ENCODE measurements at regions not wholly inside any gene's neighbourhood (a gene's known extent, or its start where the extent isn't known, plus 50 kb on each side); places are given as distances from the start of the nearest gene placed in this dataset.

DNA sequence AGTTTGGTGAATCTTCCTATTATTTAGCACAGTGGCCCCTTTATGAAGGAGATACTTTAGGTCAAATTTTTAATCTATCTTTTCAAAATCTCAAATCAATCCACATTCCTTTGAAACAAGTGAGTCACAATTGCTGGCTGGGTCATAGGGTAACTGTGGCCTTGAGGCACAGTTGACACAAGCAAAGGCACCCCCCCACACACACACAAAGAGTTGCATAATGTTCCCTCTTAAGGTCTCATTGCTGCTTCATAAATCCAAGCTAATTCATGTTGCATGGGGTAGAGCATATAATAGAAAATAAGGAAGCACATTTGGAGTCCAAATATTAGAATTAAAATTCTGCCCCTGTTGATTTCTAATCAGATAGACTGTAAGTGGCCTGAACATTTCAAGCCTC, 171.5 kb downstream of the DLEU7 start:
- no peak for DNase-seq

DNA sequence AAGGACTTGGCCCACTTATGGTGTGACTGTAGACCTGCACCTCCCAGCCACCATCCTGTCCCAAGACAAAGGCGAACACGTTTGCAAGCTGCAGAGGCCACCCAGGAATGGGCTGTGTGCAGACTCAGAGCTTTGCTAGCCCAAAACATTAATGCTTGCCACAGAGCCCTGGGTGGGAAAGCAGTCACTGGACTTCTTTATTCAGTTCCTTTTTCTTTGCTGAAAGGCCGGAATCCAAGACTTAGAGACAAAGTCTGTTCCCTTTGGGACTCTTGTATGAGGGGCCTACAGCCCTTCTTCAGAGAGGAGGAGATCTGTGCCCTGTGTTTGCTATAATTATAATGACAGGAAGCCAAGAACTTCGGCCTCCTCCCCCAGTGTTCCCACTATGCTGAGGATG, 167.8 kb downstream of the DLEU7 start:
- DNase-seq = no peak

DNA sequence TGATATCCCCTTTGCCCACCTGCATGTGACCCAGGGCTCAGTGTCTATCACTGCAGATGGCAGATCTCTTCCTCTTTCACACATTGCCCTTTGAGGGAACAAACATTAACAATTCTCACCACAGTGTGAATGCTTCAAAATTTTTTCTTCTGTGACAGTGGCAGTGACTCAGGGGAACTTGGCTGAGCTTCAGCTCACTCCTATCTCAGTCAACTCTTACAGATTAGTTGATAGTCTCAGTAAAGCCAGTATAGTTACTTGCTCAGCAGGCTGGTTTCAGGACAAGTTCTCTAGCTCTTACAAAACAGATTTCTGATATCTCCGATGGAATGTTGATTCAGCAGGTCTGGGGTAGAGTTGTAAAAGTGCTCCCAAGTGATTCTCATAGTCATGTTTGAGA, 166.9 kb downstream of the DLEU7 start:
- DNase-seq = no peak

DNA sequence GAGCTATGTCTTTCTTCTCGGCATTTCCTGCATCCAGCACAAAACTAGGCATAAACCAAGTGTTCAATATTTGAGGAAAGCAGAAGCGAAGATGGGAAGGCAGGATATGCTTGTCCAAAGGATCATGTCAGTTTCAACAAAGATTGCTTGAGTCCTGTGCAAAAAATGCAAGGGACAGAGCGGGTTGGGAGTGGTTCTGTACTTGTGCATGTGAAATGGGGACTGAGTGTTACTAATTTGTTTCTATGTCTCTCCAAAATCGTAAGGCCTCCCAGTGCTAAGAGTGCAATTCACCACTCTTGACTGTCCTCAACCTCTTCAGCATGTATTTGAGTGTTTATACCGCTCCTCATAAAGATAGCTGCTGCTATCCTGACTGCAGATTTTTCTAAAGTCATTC, 166.2 kb downstream of the DLEU7 start:
- no peak for DNase-seq

DNA sequence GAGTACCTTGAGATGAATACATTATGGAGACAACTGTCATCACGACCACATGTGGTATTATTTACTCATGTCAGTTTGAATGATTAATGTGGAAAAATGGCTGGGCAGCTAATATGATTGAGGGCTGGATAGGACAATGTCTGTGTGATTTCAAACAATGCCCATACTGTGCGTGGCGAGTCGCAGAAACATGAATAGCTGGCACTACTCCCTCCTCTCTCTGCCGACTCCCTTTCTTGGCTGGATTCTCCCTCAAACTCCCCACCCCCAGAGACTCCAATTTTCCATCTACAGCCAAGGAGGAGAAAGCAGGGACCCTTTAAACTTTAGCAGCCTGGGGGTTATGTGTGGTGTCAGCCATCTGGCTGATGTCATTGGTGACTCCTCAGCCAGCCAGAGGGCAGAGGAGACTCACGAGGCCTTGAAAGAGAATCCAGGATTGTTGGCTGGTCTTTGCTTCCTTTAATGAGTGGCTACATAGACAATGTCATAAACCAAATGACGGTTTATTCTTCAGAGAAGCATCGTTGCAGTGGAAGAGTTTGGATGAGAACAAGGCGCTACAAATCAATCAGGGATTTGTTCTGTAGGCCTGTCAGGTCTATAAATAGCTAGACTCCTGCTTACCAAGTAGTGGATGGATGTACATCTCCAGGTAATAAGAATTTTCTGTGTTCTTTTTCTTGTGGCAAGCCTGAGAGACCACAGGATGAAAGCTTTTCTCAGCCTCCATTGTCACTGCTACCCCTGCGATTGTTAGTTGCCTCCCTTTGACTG, 165.6 kb downstream of the DLEU7 start:
- DNase-seq = no peak

DNA sequence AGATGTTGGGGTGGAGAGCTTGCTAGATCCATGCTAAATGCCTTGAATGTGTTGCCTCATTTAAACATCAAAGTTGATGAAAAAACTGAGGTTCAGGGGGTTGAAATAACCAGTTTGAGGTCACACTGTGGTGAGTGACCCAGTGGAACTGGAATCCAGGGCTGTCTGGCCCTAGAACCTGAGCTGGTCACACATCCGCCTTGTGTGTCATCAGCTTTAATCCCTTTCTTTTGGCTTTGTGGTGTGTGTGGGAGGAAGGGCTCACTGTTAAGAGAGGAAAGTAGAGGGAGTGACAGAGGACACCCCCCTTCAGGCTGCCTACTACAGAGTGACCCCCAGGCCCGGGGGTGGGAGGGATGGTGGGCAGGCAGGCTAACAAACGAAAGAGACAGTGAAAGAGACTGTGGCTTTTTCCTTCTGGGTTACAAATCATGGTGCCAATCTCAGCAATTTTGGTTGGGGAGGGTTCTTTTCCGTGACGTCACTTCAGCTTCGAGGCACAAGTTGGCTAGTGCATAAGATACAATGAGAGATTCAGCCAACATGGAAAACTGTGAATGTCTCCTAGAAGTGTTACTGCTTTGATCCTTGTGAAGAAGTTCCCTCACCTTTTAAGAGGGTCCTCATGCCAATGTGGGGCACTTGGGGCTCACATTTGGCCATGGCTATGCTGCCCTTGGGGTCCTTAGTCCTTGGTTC, 164.9 kb downstream of the DLEU7 start:
- no peak for DNase-seq

DNA sequence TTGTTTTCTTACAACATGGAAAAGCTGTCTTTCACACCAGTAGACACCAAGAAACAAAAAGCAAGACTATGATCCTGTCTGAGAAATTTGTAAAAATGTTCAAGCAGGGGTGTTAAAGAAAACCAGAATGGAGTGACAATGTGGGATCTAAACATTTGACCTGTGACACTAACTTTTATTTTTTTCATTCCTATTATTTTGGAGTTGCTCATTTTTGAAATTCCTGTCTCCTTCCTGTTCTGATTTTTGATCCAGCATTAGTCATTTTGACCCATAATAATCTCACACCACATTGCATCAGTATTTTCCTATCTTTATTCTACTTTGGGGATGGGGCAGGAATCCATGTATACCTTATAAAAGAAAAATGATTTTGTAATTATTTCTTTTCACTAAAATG, 164.2 kb downstream of the DLEU7 start:
- no peak for DNase-seq

DNA sequence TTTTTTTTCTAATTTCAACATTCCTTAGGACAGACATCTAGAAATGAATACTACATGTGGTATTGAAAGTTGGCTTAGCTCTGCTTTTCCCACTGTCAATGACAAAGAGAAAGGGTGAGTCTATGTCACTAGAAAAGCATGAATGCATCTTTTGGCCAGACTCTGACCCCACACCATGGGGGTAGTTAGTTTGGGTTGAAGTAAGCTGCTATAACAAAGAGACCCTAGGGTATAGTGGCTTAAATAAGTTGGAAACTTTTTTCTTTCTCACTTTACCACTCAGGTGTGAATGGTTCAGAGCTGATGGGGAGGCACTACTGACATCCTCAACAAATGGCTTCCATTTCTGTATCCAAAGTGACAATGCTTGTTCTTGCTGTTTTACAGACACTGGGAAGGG, 161.5 kb downstream of the DLEU7 start:
- no peak for DNase-seq

DNA sequence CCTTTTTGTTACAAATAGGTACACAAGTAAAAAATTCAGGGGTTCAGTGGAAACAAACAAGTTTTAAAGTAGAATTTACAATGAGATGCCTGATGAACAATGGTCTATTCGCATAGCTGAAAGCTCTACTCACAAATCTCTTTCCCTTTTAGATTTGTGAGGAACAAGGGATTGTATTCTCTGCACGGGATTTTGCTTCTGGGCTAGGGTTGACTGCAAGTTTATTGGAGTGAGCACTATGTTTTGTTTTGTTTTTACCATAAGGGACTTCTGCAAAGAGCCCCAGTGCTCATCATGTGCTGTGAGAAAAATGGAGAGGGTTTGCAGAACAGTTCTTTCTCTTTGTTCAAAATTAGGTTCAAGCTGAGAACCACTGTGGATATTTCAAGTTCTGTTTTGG, 160.5 kb downstream of the DLEU7 start:
- no peak for DNase-seq

DNA sequence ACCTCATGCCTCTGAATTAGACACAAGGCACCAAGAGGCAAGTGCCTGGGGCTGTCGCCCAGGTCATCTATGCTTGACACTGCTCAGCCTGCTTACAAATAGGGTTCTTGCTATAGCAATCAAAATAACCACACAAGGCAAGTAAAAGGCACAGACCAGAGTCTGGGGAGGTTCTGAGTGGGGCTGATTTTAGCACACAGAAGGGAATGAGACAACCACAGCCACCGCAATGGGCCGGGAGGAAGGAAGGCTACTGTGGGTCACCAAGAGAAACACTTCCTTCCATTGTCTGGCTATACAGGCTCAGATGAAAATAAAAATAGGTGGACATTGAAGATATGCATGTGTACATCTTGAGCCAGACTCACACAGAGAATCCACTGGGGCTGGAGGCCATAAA, 159.1 kb downstream of the DLEU7 start:
- no peak for DNase-seq

DNA sequence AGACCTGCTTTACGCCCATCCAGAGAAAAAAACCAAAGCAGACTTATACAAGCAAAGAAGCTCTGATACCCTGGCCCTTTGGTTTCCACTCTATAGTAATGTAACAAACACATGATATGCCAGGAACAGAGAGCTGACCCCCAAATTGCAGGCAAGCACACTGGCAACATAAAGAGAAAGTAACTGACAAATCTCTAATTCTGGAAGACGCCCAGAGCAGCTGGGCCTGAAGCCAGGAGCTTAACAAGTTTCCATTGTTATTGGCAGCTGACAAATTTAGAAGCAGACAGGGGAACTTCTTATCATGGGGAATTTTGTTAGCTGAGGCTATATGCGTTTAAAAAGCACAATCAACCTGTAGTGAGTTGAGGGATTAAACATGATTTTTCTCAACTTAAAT, 158.0 kb downstream of the DLEU7 start:
- DNase-seq = no peak

DNA sequence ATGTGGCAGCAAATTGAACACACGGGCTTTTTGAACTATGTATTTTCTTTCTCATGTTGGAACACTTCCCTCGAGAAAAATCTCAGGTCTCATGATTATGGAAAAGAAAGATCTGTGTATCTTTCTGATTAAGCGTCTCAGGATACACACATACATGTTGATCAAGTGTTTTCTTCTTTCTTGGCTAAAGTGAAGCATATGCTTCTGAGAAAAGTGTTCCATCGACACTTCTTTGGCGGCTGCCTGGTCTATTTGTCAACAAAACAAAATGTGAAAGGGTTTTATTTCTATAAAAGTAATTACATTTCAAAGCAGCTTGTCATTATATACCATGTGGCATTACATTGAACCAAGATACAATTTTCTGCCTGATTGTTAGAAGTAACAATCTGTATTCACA, 157.5 kb downstream of the DLEU7 start:
- no peak for DNase-seq

DNA sequence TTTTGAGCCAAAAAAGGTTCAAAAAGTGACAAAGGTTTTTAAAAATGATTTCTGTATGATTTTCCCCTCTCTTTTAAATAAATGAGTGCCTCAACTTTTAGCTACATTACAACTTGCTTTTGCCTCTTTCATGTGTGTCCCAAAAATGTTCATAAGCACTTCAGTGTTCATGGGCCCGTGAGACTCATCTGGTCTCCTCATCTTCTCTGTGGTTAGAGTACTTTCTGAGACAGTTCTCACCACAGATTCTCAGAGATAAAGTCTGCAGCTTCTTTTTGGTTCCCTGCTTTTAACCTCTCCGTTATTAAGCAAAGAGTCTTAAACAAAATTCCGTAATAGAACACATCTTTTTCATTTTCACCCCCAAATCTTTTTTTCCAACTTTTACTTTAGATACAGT, 156.9 kb downstream of the DLEU7 start:
- no peak for DNase-seq

DNA sequence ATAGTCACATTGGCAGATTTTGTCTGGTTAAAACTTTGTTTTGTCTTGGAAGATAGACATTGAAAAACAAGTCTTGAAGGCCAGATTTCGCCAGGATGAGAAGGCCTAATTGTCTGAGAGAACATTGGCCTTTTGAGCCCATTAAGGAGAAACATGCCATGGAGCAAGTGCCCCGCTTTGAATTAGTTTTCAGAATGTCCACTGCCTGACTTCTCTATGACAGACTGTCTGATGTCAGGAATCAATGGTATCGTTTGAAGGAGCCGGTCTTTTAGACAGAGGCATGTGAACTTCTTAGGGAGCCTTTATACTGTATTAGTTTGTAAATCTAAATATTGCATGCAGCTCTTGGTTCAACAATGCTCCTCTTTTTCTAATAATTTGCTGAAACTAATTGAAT, 155.9 kb downstream of the DLEU7 start:
- DNase-seq = no peak

DNA sequence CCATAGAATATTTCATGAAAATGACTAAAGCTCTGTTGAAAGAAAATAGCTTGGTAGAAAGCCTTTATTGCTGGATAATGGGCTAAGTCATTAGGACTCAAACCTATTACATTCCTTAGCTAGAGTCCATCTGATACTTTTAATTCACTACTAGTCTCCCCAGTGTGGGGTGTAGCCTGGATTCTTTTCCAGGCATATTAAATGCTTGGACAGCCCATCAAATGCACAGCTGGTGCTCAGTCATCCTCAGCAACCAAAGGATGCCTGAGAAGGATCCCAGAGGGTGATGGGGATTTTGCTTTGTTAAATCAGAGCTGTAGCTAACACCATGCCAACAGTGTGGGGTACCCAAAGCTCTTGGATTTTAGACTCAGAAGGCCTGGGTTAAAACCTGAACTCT, 153.5 kb downstream of the DLEU7 start:
- no peak for DNase-seq

DNA sequence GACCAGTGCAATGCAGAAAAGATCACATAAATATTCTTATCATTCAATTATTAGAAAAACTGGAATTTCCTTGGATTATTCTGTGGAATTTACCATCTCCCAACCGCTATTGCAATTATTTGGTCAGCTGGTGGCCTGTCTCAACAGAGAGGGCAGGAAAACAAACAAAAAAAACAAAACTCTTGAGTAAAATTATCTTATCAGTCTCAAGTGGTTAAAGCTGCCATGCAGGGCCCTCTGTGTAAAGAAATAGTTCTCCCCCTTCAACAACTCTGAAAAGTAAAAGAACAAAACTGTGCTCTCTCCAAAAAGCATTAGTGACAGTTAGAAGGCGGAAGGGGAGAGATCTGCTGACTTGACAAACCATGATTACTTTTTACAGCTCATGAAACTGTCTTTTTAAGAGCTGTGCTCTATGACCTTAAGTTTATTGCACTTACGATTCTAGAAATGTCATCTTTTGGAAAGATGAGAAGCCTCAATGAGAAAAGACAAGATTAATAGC, 152.3 kb downstream of the DLEU7 start:
- DNase-seq = no peak

DNA sequence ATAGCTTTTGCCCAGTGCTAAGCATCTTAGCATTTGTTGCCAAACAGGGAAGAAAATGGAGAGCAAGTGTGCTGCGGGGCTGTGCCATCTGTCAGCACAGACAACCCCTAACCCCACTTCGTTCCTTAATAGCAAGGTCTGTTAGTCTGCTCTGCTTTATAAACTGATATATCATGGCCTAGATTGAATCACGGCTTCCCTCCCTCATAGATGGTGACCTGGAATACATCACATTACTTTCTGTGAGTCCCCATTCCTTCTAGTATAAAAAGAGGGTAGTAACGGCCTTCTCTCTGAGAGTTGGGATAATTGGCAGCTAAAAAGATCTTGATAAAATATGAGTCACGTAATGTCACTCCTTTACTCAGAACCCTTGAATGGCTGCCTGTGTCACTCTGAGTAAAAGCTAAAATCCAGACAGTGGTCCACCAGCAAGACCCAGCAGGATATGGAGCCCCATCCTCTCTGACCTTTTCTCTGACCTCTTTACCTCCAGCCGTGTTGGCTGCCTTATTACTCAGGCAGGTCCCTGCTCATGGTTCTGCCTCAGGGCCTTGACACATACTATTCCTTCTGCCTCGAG, 151.7 kb downstream of the DLEU7 start:
- DNase-seq = no peak

DNA sequence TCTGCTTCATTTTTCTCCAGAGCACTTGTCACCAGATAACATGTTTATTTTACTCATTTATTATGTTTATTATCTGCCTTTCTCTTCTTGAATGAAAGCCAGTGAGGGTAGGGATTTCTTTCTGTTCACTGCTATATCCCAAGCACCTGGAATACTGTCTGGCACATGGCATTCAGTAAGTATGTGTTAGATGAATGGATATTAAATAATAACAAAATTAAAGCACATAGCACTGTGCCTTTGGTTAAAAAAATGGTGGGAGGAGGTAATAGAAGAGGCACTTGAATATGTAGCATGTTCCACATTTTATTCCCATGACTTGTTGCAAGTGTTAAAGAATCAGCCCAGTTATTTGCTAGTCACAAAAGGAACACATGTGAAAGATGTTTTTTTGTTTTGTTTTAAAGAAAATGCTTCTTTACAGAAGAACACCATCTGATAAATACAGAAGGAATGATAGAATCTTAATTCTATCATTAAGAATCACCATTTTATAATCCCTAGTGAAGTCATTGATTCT, 151.0 kb downstream of the DLEU7 start:
- DNase-seq = no peak

DNA sequence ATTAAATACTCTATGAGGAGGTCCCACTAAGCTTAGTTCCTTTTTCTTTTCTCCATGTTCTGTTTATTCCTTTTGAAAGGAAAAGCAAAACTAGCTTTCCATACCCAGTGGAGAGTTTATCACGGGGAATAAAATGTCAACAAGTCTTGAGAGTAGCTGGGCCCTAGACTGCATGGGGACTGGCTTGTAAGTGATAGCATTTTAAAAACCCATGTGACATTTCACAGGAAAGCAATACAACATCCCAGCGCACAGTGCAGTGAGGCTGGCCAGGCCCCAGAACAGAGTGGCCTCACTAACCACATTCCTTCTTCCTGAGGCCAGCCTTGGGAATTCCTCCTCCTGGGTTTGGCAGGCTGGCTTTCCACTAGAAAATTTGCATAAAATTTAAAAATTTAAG, 149.8 kb downstream of the DLEU7 start:
- DNase-seq = no peak

DNA sequence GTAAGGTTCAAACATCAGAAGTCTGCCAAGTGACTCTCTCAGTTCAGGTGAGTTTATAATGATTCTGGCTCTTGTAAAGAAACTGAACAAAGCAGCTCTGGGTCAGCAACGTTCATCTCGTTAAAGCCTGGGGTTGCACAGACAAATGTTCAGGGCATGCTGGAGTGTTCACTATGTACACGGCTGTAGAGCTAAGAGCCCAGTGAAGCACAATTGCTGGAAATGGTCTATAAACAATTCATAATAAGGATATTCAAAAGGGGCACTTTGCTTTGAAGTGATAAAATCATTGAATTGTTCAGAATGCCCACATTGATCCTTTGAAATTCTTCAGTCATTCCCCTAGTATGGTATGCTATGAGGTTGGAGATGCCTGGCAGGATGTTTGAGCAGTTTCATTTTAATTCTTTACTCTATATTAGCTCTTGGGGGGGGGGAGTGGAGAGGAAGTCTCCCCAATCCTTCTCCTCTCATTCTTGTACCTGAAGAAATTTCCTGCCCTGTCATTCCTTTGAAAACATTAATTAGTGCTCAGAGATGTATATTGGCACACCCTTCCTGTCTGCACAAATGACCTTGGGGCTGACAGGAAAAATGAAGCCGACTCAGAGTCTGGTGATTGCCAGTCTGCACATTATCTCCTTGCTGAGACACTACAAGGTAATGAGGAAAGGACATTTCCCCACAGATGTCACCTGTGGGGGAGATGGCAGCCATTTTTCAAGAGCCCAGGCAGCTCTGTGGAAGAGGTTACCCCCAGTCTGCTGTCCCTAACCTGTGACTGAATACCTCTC, 145.5 kb downstream of the DLEU7 start:
- DNase-seq = no peak

DNA sequence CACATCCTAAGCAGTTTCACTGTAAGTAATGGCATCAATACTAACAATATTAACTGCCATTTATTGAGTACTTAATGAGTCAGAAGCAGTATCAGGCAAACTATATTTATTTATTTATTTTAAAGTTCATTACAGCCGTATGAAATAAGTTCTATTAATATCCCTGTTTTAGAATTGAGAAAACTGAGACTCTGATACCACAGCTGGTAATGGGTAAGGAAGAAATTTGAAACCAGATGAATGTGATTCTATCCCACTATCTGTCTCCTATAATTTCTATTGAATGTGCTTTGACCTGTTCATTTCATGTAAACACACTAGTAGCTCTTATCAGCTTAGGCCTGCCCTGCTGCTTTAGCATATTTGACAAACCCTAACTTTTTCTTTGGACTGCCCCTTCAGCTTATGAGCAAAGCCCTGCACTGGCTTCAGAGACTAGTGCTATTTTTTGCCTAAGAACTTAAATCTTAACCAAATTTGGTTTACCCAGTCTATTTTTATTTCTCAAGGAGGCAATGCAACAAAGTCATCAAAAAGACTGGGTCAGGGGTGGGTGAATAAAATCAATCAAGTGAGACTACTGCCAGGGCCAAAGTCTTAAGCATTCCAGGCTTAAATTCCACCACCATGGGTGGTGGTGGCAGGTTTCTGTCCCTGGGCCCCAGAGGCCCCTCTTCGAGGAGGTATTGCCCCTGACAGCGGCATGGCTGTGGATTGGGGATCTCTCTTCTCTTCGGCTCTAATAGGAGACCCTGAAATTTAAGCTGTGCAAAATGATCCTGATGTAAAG, 143.4 kb downstream of the DLEU7 start:
- no peak for DNase-seq

DNA sequence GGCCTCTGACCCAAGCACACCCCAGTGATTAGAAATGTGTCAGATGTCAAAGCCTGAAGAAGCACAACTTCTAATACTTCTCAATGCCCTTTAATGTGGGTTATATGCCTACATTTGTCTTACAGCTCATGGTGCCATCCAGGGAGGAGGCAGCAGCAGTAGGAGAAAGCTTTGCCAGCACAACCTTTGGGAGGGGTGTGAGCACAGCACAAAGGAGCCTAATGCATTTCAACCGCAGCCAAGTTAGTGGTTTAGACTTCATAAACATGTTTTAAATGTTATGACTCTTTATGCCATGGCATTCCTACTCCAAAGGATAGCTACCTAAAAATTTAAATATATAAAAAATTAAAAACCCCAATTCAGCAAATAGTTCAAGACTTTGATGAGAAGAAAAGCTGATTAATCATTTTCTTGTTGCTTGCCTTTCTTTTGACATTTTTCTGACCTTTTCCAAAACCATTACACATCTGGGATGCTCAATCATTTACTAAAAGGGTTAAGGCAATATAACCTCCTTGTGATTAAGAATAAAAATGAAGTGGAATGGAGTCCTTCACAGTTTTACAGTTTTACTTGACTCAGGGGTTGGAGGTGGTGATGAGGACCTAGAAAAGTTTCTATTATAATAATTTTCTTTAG, 142.7 kb downstream of the DLEU7 start:
- DNase-seq = no peak
